GM21737 (cell line): ENCODE measurements at regions not wholly inside any gene's neighbourhood (a gene's known extent, or its start where the extent isn't known, plus 50 kb on each side); places are given as distances from the start of the nearest gene placed in this dataset.

Experiments used
- ATAC-seq: cut with Tn5 transposase; IDR thresholded peaks from one replicate; pipeline ENCODE4 v1.9.1; 2021; ENCODE audit warnings: mild to moderate bottlenecking, moderate library complexity; ENCODE audit not compliant: unreplicated experiment

GRCh38 chr18:65415098-65415497 is 335.7 kb upstream of the CDH7 start:
- ATAC-seq, result no peak

- no peak for ATAC-seq
Observed at GRCh38 chr18:65414501-65414900, 336.3 kb upstream of the CDH7 start.

GRCh38 chr18:65411061-65411460 is 339.8 kb upstream of the CDH7 start:
- ATAC-seq, result no peak

DNA sequence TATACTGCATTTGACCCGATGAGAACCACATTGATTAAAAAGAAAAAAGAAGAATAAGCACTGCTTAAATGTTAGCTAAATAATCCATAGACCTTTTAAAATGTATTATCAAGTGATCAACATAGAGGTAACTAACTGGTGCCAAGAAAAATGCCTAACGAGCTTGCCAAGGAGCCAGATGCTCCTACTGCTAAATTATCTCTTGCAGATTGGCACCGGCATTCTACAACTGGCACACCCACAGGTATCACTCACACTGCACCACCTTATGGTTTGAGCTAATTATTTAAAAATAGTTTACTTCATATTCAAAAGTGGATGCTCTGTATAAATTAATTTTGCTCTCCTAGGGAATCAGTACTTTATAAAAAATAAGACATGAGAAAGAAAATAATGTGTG is 341.6 kb upstream of the CDH7 start:
- ATAC-seq, result no peak

DNA sequence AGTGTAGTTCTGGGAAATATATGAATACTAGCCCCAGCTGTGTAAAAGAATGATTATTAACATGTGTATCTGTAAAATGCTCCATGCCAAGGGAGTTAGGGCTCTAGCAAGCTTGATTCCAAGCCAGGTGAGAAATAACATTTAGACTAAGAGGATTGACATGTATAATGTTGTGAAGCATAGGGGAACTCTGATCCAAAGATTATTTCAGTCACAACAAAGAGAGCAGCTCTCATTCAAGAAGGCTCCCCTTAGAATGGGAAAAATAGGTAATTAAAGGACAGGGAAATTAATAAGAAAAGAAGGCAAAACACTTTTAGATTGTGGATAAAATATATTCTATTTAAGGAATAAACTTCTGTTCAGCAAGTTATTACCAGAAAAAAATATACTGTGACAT is 347.3 kb upstream of the CDH7 start:
- ATAC-seq, result no peak

- ATAC-seq, result no peak
Observed at GRCh38 chr18:65399091-65399490, 351.7 kb upstream of the CDH7 start.

DNA sequence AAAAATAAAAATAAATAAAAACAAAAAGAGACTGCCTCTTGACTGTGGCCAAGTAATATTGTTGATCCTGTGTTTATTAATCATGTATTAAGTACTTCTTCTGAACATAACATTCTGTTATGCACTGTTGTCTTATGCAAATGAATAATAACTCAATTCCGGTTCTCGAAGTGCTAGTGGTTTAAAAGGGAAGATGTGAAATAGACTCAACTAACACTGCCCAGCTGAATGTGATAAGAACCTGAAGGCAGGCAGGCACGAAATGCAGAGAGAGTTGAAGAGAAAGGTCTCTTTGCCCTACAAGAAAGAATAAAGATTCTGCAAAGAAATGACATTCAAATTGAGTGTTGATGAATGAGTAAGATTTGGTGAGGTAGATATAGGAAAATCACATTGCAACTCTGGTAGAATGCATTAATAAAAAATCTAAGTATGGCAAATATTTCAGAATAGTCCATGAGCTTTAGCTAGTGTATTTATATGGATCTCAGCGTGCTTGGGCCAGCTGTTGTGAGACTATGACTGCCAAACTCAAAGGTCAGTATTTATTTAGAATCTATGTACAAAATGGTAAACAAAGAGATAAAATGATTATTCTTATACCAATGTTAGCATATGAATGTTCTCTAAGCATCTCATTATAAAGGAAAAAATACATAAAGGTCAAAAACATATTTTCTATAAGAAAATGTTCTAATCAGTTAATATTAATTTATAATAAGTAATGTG is 352.3 kb upstream of the CDH7 start:
- ATAC-seq, result no peak

GRCh38 chr18:65380986-65381385 is 369.8 kb upstream of the CDH7 start:
- ATAC-seq, result no peak

DNA sequence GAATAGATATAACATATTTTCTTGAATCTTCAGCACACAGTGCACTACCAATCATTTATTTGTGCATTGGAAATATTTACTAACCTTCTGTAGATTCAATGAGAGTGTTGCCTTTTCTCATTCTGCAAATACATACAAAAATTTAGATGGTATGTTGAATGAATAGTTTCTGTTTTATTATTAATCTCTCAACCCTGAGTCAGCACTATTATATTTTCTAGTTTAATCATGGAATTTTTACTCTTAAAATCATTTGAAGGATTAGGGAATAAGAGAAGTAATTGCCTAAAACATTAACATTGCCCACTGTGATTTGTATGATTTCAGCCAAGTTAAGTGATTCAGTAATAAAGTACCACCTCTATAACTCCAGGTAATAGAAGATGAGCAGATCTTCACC is 370.2 kb upstream of the CDH7 start:
- no peak for ATAC-seq

DNA sequence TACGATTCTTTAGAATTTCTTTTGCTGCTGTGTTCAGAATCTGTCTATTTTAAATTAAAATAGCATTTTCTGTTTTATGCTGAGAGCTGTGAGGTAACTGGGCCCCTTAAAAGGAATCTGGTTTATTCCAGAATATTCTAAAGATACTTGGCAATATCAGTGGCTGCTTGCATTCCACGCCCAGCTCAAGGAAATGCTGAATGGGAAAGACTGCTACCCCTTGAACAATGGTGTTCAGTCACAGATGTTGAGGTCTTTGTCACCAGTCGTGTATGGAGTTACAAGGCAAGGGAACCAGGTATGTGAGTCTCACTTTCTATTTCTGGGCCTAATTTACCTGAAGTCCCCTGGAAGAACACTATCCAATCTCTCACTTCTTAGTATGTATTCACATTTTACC is 377.9 kb upstream of the CDH7 start:
- ATAC-seq, result no peak

DNA sequence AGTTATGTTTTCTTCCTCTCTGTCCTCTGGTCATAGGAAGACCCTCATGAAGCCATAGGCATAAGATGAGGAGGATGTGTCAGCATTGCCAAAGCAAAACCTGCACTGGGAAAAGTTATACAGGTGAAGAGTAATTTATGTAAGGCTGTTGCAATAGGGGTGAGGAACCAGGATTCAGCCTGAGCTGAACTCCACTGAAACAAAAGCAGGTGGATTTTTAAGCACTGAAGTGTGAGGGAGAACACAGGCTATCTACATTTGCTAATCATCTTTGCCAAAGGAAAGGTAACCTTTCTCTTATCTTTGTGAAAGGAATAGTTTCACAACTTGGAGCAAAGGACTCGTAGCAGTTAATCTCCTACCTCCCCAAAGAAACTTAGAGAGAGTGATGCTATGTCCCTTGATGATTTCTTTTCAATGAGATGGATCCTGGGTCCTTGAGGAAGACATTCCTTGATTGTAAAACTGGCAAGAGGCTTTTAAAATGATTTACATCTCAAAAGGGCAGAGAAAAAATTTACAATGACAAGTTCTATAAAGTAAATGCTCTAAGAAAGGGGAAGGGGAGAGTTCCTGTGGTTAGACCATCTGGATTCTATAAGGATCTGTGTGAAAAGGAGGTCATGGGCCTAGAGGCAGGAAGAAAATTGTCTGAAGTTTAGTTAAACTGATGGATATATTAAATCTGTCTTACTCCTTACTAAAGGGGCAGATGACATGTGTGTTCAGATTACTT is 385.4 kb upstream of the CDH7 start:
- ATAC-seq, result no peak

- no peak for ATAC-seq
Observed at GRCh38 chr18:65363911-65364632, 386.7 kb upstream of the CDH7 start.

DNA sequence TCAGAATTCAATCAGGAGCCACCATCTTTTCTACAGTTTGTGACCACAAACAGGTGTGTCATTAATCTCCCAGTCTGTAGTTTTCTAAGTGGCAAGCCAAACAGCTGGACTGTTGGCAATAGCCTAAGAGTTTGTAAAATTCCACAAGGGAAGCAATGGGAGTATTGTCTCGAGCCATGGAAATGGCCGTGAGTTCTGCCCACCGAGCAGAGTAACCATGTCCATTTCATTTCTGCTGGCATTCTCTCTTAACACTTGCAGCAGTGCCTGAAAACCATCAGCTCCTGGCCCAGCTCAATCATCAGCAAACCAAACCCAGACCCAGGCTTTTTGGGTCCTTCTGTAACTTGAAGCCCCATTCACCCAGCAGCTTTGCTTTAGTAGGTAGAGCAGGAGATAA is 387.8 kb upstream of the CDH7 start:
- ATAC-seq, result no peak

DNA sequence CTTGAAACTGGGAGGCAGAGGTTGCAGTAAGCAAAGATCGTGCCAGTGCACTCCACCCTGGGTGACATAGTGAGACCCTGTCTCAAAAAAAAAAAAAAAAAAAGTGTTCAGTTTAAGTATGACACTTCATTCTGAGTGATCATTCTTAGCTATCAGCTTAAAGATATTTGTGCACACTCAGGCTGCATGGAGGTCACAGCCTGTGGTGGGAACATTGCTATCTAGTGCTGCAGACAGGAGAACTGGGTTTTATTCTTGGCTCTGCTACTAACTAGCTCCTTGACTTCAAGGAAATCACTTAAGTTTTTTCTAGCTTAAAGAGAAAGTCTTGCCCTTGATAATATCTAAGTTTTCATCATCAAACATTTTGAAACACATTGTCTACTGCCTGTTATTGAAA is 391.3 kb upstream of the CDH7 start:
- no peak for ATAC-seq

- ATAC-seq, result no peak
Observed at GRCh38 chr18:65358306-65358705, 392.5 kb upstream of the CDH7 start.

- ATAC-seq, result no peak
Observed at GRCh38 chr18:65352186-65352585, 398.6 kb upstream of the CDH7 start.

- no peak for ATAC-seq
Observed at GRCh38 chr18:65349635-65350034, 401.2 kb upstream of the CDH7 start.

DNA sequence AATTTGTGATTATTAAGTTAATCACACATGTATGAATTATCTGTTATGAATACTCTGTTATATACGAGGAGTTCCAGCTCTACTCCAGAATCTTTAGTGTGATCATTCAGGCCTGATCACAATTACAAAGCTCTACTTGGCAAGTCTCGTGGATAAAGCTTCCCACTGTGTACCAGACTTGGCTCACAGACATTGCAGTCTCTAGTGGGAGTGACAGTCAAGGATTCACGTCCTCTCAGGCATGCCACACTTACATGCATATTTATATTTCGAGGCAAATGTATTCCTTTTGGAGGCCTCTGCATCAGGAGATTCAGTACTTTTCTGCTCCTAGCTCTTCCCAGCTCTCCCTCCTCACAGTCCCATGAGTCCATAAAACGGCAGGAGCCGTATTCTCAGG is 403.4 kb upstream of the CDH7 start:
- no peak for ATAC-seq

GRCh38 chr18:65346086-65346485 is 404.7 kb upstream of the CDH7 start:
- ATAC-seq, result no peak

DNA sequence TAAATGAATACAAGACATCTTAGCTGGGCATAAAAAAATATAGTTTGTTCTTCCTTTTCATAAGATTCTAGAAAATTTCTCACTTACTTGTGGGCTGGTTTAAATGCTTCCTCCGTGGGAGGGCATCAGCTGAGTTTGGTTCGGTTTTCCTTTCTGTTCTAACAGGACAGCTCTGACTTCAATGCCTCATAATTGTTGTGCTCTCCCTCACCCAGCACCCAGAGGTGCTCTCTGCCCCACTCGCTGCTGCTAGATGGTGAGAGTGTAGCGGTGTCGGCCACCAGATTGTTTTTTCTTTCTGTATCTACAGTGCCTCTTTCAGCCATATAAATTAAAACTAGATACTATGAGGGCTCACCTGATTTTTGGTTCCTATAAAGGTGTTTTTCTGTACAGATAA is 407.2 kb upstream of the CDH7 start:
- ATAC-seq, result no peak

- ATAC-seq, result no peak
Observed at GRCh38 chr18:65336411-65336810, 414.4 kb upstream of the CDH7 start.

DNA sequence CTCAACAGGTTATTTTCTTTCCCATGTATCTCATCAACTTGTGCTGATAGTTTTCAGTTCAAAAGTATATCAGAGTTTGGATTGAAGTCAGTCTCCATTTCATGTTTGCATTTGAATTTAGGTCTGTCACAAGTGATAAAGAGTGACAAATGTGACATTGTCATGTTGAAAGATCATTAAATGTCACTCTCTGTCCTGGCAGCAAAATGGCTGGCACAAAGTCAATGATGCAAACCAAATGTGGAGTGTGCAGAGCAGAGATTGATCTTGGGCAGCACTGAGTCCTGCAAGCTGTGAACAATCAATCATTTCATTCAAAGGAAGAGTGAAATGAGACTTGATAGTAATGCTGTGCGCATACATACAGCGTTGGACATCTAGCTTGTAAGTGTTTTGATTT is 421.8 kb upstream of the CDH7 start:
- ATAC-seq, result no peak
